Prostate gland (tissue), 2 donors: ENCODE measurements at regions not wholly inside any gene's neighbourhood (a gene's known extent, or its start where the extent isn't known, plus 50 kb on each side); places are given as distances from the start of the nearest gene placed in this dataset.

Experiments
- CTCF ChIP-seq, 4 experiments: fragments of 200-600 bp in 2 of 4; fragments of 450-650 bp in 2 of 4; sonication (generic) in 2 of 4; IDR thresholded peaks; 1 replicate in 3 of 4; 2 replicates in 1 of 4; pipeline ENCODE4 v1.5.1; 2016 to 2019; ENCODE audit warnings: antibody characterized with exemption in 4 of 4, mild to moderate bottlenecking in 2 of 4, moderate library complexity in 2 of 4
- POLR2A ChIP-seq: fragments of 450-650 bp; IDR thresholded peaks from one replicate; pipeline ENCODE4 v1.6.1; 2016; ENCODE audit warnings: antibody characterized with exemption, mild to moderate bottlenecking

GRCh38 chr10:4181081-4181480 lies 396.1 kb upstream of the KLF6 start:
- TF ChIP-seq CTCF (IDR thresholded peaks at IDR 0.05) = no peak
- no peak for TF ChIP-seq POLR2A
